HG03457 (cell line): ENCODE measurements at regions not wholly inside any gene's neighbourhood (a gene's known extent, or its start where the extent isn't known, plus 50 kb on each side); places are given as distances from the start of the nearest gene placed in this dataset.
"Not testable (repeated sequence)": the region's sequence is repeated elsewhere in the genome, so short reads cannot be mapped to it uniquely, and the experiment has no call there.

Source experiments
- ATAC-seq: cut with Tn5 transposase; IDR thresholded peaks from one replicate; pipeline ENCODE4 v1.9.1; 2021; ENCODE audit warnings: moderate number of reproducible peaks; ENCODE audit not compliant: unreplicated experiment

GRCh38 chr2:59180111-59180510, 939.0 kb upstream of the FANCL start:
- no peak for ATAC-seq

DNA sequence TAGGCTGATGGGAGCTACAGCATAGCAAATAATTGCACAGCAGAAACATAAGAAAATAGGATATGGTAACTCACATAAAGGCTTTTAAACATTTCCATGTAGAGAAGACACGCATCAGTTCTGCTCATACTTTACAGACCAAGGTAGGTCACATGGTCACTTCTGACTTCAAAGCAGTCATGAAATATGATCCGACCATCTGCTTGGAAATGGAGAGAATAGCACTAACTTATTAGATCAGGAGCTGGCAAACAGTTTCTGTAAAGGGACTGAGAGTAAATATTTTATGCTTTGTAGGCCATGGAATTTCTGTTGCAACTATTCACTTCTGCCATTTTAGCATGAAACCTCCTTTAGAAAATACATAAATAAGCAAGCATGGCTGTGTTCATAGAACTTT, 936.6 kb upstream of the FANCL start:
- ATAC-seq: no peak

DNA sequence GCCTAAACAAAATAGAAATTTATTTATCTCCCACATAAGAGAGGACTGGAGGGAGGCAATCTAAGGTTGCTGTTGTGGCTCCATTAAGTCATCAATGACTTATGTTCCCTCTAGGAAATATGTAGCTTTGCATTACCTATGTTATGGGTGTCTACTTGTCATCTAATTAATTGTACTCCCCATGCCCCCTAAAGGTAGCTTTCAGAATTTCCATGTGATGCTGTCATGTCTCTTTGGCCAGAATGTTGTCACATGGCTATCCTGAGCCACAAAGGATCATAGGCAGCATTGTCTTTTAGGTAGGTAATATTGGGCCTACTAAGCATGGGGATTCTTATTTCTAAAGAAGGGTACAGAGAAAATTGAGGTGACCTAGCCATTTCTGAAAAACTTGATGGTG, 935.6 kb upstream of the FANCL start:
- no peak for ATAC-seq

DNA sequence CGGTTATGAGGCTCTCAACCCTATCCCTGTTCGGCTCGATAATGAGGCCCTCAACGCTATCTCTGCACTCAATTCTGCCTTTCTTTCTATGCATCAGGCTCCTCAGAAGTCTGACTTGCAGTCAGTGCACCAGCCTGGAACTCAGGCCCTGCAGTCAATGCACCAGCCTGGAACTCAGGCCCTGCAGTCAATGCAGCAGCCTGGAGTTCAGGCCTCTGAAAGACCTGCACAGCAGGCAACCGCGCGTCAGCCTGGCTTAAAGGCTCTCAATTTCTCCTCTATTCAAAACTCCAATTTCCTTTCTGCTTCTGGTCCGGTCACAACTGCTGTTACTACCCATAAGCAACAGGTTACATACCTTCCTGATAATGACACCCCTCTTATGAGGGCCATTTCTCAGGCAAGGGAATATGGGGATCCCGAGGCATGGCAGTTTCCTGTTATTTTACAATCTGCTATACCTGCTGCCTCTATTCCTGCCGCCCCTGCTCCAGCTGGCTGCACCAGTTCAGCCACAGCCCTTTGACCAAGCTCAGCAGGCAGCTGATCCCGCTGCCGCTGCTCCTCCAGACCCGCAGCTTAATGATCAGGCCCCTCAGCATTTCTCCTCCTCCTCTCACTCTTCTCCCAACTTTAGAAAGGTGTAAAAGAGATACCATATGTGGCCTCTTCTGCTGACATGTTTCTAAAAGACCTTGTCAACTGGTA, 933.6 kb upstream of the FANCL start:
- ATAC-seq: no peak

GRCh38 chr2:59173325-59173724, 932.2 kb upstream of the FANCL start:
- ATAC-seq: no peak

GRCh38 chr2:59171019-59171418, 929.9 kb upstream of the FANCL start:
- ATAC-seq: no peak

- ATAC-seq: no peak
These were observed 927.6 kb upstream of the FANCL start for GRCh38 chr2:59168766-59169165.

DNA sequence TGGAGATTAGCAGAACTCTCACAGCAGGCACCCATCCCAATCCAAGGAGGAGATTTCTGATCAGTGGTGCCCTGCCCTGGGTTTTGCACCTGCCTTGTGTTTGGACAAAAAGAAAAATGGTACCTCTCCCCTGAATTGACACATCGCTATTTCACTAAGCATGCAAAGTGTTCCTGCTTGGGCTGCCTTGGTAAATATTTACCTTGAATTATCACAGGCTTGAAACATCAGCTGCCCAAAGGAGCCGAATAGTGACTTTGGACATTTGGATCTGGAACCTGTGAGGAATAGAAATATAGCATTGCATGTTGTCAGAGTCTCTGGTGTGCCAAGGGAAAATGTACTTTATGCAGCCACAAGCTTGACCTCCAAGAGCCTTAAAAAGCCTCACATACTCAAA, 926.4 kb upstream of the FANCL start:
- no peak for ATAC-seq

GRCh38 chr2:59157908-59158307, 916.8 kb upstream of the FANCL start:
- not testable (repeated sequence) for ATAC-seq

DNA sequence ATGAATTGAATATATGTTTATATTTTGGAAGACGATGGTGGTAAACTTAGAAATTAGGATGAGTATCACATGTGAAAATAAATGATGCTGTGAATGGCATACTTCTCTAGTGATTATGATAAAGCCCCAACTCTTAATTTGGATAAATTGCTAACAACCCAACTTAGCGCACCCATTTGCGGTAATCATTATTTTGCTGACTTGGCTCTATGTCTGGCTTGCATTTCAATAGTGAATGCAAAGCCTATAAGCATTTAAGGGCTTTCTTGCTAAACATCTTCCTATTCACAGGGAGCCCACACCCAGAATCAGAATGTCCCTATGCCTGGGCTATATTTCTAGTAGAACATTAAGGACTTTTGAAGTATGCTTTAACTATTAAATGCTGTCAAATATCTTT, 910.7 kb upstream of the FANCL start:
- no peak for ATAC-seq

DNA sequence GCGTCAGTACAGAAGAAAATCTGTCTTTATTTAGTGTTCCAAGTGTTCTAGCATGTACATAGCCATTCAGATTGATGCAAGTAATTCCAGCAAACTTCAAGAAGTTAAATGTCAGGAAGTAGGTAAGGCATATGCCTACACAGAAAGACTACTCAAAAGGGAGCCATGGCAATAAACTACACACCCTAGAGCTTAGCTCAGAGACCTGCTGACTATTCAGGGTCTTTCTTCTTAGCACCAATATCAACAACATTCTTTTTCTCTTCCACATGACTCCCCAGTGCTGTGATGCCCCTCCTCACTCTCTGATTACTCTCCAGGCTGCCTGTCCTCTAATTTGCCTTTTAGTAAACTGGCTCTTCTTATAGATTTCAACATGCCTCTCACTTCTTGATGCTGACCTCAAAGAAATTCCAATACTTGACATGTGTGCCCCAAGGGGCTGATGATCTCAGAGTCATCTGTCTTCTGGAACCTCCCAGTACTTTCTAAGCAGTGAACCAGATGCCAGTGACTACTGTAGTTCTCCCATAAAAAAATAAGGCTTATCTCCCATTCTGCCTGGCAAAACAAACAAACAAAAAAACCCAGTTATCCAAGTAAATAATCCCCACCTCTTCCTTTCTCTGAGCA, 909.2 kb upstream of the FANCL start:
- ATAC-seq: no peak

GRCh38 chr2:59149271-59149670, 908.1 kb upstream of the FANCL start:
- ATAC-seq: no peak

DNA sequence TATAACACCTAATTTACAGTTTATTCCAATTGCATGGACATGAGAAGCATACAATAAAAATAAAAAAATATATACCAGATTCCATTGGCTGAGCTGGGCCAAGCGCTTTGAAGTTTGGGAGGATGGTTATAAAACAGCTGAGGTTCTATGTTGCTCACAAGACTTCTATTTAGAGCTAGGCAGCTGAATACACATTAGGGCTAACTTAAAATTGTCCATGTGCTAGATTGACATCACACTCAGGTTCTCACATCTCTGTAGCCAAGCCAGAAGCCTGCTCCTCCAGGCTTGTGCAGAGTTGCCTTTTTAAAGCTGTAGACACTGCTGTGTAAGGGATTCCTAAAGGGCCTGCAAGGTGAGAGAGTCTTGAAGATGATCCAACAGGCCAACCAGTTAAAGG, 871.1 kb upstream of the FANCL start:
- ATAC-seq: no peak

DNA sequence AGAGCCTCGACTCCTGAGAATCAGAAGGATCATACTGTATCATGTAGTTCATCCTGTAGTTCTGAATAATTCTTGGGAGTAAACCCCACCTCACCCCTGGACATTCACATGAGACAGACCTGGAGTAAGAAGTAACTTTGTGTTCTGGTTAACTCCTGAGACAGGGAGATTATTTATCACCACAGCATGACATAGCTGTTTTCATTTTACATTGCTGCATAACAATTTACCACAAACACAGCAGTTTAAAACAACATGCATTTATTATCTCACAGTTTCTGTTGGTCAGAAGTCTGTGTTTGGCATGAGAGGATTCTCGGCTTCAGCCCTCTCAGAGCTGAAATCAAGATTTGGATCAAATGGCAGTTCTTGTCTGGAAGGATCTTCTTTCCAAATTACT, 855.8 kb upstream of the FANCL start:
- ATAC-seq: no peak

DNA sequence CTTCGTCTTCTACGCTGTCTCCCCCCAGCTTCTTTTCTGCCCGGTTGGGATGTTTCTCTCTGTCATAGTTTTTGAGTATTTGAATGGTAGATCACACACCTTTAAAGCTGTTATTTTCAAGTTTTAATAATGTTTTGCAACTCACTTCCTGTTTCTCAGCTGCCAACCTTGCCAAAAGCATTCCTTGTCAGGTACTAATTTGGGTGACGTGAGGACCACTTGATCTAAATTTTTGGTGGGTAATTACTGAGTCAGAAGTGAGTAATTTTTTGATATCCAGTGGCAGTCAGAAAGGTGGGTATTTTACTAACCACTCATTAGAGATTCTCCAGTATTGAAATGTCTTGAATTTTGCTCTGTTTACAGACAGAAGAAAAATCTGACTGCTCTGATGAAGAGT, 852.4 kb upstream of the FANCL start:
- no peak for ATAC-seq

DNA sequence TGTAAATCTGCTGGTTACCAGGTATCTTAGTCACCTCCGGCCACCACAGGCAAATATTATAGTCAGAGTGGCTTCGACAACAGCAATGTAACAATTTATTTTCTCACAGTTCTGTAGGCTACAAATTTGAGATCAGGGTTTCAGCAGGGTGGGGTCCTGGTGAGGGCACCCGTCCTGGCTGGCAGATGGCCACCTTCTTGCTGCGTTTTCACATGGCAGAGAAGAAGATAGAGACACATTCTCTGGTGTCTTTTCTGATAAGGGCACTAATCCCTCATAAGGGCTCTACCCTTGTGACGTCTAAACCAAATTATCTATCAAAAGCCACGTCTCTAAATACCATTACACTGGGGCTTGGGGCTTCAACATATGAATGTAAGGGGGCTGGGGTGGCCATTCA, 843.2 kb upstream of the FANCL start:
- no peak for ATAC-seq

DNA sequence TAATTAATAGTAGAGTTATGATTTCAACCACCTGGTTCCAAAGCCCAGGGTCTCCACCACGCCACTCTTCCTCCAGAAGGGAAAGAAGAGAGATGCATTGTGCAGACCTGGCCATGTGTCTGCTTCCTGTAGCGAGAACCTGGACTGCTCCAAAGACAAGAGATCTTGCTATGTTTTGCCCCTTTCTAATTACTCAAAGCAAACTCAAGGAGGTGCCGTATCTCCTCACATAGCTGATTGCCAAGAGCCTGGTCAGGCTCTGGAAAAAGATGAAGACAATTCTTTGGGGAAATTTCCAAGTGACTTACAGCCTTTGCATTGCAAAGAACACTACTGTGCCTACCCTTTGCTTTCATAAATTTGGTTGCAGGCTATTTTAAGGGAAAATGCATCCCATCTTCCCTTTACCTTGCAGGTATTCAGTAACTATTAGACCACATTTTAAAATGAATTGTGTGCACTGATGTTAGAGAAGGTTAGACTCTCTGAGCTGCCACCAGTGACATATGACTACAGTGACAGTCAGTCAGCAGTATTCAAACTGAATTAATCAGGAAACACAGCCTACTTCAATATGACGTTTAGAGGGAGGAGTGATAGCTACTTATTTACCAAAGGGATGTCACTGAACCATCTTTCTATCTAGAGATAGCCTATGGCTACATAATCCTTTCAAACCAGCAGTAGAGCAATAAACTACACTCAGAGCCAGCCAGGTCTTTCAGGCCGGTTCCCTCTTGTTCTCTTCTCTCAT, 842.1 kb upstream of the FANCL start:
- no peak for ATAC-seq

- no peak for ATAC-seq
These were observed 841.5 kb upstream of the FANCL start for GRCh38 chr2:59082657-59083056.

DNA sequence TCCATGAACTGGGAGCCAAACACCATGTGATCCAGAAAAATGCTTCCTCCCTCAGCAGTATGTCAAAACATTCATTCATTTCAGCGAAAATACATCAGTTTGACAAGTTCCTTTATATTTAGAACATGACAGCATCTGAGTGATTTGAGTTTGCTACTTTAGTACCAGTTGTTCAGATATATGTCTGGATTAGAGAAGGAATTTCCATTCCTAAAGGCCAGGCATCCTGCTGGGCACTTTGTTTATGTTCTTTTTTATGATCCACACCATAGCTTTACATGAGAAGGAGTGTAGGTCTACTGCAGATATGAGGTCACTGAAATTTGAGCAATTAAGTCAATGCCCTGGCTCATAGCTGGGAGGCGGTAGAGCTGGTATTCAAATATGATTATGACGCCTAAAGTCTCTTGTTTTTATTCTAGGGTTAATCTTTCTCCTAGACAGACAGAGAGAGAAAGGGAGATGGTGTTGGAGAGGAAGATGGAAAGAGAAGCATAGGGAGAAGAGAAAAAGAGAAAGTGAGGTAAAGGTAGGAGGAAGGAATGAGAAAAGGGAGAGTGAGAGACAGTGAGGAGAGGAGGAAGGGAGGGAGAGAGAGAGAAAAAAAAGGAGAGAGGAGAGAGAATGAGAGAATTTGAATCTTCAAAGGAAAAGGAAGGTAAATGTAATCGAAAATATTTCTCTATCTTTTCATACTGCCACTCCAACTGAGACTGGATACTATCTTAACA, 839.5 kb upstream of the FANCL start:
- no peak for ATAC-seq

DNA sequence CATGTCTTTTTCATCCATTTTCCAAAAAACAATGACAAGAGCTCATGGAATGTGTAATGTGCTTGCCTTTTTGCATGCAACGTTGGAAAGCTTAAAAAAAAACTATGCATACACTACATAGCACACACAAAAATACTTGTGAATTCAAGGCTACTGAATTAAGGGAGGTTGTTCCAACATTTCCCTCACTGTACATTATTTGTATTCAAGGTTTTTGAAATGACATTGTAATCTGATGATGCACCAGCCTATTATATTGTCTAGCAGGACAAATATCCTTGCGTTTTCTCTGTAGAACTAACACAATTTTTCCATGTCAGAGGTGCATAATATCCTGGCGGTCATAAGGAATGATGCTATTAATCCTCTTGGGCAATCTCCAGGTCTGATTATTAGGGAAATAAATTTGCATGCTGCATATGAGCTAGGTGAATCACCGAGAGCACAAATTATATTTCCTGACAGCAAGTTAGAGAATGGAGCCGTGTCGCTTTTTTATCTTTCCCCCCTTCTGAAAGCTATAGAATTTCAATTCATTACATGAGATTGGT, 836.9 kb upstream of the FANCL start:
- no peak for ATAC-seq

- no peak for ATAC-seq
These were observed 836.1 kb upstream of the FANCL start for GRCh38 chr2:59077026-59077725.
